DMS53 treated with DMSO at 0.1 percent for 48 hours (cell line): ENCODE measurements at regions not wholly inside any gene's neighbourhood (a gene's known extent, or its start where the extent isn't known, plus 50 kb on each side); places are given as distances from the start of the nearest gene placed in this dataset.
"Not testable (repeated sequence)": the region's sequence is repeated elsewhere in the genome, so short reads cannot be mapped to it uniquely, and the experiment has no call there.

Experiments used
- DNase-seq: peaks from one replicate; lab custom pipeline; 2025; ENCODE audit not compliant: unreplicated experiment; lab: John Stamatoyannopoulos, UW

DNA sequence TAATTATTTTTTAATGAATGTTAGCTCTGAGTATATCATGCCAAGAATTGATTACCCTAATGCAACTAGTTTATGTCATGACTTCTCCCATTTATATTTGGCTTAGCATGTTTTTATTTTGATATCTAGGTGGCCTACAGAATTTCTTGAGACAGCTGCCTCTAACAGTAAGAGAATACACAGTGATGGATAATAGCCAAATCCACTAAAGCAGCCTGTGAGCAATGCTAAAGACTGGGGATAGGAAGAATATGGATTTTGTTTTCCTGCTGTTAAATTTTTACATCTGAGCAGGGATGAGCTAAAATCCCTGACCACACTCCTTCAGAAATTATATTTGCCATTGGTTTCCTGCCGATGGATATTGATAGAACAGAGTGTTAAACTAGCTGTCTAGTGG is 149.3 kb upstream of the TGFBR2 start:
- no peak for DNase-seq

DNA sequence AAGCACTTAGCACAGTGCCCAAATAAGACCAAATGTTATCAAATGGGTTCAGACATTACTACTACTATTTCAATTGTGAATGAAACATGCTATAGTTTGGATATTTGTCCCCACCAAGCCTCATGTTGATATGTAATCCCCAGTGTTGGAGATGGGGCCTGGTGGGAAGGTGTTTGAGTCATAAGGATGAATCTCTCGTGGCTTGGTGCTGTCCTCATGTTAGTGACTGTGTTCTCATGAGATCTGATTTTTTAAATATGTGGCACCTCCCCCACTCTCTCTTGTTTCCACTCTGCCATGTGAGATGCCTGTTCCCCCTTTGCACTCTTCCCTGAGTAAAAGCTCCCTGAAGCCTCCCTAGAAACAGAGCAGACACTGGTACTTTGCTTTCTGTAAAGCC is 148.7 kb upstream of the TGFBR2 start:
- no peak for DNase-seq

DNA sequence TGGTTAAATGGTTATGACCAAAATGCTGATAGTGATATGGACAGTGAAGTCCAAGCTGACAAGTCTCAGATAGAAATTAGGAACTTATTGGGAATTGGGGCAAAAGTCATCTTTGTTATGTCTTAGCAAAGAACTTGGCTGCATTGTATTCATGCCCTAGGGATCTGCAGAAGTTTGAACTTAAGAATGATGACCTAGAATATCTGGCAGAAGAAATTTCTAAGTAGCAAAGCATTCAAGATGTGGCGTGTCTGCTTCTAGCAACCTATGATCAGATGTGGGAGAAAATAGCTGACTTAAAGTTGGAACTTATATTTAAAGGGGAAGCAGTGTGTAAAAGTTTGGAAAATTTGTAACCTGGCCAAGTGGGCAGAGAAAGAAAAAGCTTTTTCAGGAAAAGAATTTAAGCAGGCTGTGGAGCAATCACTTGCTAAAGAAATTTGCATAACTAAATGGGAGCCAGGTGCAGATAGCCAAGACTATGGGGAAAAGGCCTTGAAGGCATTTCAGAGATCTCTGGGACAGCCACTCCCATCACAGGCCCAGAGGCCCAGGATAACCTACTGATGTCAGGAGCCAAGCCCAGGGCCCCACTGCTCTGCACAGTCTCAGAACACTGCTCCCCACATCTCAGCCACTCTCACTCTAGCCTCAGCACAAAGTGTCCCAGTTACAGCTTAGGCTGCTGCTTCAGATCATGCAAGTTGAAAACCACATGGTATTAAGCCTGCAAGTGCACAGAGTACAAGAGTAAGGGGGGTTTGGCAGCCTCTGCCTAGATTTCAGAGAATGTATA is 147.8 kb upstream of the TGFBR2 start:
- DNase-seq, result no peak

GRCh38 chr3:30461311-30461710 is 145.1 kb upstream of the TGFBR2 start:
- no peak for DNase-seq

GRCh38 chr3:30462721-30463470 is 143.5 kb upstream of the TGFBR2 start:
- DNase-seq, result no peak

DNA sequence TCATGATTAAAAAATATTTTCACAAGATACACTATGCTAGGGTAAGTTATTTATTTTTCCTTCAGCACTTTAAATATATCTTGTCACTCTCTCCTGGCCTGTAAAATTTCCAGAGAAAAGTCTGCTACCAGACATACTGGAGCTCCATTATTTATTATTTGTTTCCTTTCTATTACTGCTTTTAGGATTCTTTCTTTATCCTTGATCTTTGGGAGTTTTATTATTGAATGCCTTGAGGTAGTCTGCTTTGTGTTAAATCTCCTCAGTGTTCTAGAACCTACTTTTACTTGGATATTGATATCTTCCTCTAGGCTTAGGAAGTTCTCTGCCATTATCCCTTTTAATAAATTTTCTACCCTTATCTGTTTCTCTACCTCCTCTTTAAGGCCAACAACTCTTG is 142.0 kb upstream of the TGFBR2 start:
- no peak for DNase-seq

DNA sequence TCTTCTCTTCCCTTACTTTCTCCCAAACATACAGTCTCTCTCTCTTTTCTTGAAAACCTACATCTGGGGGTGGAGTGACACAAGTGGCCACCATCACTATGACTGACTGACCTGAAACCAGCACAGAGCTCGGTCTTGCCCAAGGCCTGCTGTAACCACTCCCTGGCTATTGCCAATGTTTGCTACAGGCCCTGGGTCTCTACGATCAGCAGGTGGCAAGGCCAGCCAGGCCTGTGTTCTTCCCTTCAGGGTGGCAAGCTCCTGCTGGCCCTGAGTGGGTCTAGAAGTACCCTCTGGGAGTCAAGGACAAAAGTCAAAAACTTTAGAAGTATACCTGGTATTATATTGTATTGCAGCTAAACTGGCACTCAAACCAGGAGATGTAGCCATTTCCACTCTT is 140.9 kb upstream of the TGFBR2 start:
- no peak for DNase-seq

DNA sequence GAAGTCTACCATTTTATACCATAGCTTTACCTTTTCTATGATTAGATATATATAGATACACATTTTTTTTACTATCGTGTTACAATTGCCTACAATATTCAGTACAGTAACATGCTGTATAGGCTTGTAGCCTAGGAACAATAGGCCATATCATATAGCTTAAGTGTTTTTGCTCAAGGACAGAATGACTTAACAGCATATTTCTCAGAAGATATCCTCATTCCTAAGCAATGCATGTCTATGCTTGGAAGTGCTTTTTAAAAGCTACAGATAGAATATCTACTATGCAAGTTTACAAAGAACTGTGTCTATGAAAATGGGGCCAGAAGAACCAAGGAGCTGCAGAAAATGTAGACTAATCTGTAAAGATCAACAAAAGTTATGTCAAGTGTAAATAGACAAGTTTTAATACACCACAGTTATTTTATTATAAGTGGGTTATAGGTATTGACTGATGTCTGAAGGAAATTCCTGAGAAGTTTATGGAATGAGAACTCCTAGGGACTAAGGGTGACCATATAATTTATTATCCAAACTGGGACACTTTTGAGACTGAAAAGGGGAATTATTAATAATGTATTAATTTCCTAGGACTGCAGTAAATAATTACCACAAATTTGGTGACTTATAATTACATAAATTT is 138.7 kb upstream of the TGFBR2 start:
- DNase-seq, result no peak

DNA sequence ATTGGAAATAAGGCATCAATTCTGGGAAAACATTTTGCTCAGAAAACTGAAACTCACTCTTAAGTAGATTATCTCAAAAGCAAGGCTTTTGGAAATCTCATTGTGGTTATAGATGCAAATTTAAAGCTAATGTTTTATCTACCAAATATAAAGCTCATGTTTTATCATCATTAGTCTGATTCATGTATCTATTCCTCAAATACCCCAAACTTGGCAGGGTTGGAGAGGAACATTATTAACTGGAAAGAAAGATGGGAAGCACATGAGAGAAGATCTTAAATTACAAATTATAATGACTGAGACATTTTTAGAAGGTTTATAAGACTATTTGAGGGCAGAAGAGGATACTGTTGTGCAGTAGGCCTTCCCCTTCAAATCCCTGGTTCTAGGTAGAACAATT is 137.3 kb upstream of the TGFBR2 start:
- DNase-seq, result no peak

DNA sequence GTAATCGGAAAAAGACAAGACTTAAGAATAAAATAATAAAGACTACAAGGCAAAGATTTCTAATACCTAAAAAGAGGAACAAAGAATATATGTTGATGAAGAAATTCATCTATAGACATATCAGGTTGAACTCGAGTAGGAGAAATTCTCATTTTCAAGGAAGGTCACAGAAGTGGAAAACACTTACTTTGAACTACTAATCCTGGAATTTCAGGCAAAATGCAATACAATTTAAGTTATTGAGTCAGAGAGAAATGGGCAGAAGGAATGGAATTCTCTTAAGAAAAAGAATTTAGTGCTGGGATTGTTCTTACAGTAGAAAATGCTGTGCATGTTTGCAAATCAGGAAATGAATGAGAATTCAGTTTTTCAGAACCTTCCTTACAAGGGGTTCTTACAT is 135.9 kb upstream of the TGFBR2 start:
- DNase-seq, result no peak

- DNase-seq, result no peak
Measured at GRCh38 chr3:30471066-30471465, 135.3 kb upstream of the TGFBR2 start.

- no peak for DNase-seq
Measured at GRCh38 chr3:30471796-30472489, 134.5 kb upstream of the TGFBR2 start.

GRCh38 chr3:30473374-30474051 is 132.9 kb upstream of the TGFBR2 start:
- DNase-seq, result no peak

- no peak for DNase-seq
Measured at GRCh38 chr3:30474371-30474770, 132.0 kb upstream of the TGFBR2 start.

DNA sequence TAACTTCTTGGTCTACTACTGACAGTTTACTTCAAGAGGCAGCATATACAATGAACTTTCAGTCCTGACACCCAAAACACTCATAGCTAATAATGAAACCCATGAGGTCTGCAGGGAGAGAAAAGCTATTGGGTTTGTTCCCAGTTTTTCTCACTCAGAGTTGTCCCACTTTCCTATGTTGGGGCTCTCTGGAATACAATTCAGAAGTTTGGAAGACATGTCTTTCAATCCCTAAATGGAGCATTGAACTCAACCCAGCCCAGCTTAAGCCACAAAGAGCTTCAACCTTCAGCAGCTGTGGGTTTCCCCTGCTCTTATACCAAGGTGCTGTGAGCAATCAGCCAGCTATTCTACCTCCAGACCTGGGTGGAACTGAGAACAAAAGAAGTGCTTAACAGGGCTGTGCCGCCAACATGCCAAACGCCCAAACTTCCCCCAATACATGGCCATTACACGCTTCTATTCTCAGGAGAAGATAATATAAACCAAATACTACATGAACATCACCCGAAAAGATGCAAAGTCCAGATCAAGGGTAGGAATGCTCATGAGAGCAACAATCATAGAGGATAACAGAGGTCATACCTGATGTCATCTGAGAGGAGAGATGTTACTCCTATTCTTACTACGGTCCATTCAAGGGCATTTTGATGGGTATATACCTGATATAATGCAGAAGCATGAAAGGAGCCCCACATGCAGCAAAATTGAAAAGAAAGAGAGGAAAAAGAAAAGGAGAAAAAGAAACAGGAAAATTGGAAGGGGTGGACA is 131.2 kb upstream of the TGFBR2 start:
- no peak for DNase-seq

GRCh38 chr3:30475809-30476178 is 130.6 kb upstream of the TGFBR2 start:
- DNase-seq, result no peak

DNA sequence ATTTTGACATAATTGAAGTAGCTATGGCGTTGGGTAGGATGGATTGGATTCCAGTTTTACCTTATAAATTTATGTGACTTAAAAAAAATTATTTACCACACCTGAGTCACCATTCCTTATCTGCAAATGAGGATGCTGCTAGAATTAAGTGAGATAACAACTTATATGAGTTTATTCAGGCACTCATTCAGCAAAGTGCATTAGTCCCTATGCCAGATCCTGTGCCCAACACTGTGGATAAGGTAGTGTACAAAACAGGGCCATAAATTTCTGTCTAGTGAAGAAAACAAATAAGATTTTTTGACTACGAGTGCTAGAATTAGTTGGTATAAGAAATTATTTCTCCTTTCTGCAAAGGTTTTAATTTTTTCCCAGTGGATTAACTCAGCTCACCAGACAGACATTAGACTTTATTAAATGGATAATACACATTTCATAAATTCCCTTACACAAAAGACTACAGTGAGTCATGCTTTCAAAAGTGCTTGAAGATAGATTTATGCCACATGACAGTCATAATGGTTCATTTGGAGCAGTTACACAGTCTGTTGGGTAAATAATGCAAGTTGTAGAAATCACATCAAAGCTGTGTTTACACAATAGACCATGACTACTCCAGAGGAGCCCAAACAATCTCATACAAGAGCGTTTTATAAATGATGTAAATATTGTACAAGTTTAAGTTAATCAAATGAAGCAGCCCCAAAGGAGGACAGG is 129.9 kb upstream of the TGFBR2 start:
- DNase-seq, result peak; percentile 58

GRCh38 chr3:30477149-30477921 is 129.1 kb upstream of the TGFBR2 start:
- no peak for DNase-seq

GRCh38 chr3:30479737-30480136 is 126.7 kb upstream of the TGFBR2 start:
- not testable (repeated sequence) for DNase-seq
